ENCODE measurements at regions not wholly inside any gene's neighbourhood (a gene's known extent, or its start where the extent isn't known, plus 50 kb on each side); places are given as distances from the start of the nearest gene placed in this dataset.

GRCh38 chr1:23618586-23619083, 59.3 kb upstream of the ID3 start:
- Histone ChIP-seq H3K4me1 (ENCODE audit: low read length) (peaks cover 21% of the 10 kb centered on the region), H3K79me2 (ENCODE audit: low read length) (no peaks in the 10 kb centered on the region), H3K4me2 (ENCODE audit: low read depth, low read length, poor library complexity, severe bottlenecking) (no peak overlapping the region), H3K9me2 (replicated peaks; ENCODE audit: insufficient read depth, low read length) (no peaks in the 10 kb centered on the region), H3K36me3 (ENCODE audit: insufficient read depth, low read length) (no peaks in the 10 kb centered on the region), H3K27me3 (ENCODE audit: low read length) (no peaks in the 10 kb centered on the region), H4K20me1 (ENCODE audit: insufficient read depth, low read depth, low read length) (no peaks in the 10 kb centered on the region), H3K9me3 (ENCODE audit: low read length) (no peaks in the 10 kb centered on the region), H3K27ac (ENCODE audit: low read length) (no peak overlapping the region), H3K4me3 (ENCODE audit: low read length) (no peak overlapping the region), H2AFZ (ENCODE audit: low read length) (no peak overlapping the region), H3K9ac (ENCODE audit: low read length) (no peak overlapping the region)
- peak; percentile 27 for DNase-seq

- Histone ChIP-seq H3K27ac (ENCODE audit: low read length) (no peak overlapping the region), H3K4me1 (ENCODE audit: low read length) (peaks cover 36% of the 10 kb centered on the region), H3K27me3 (ENCODE audit: low read length) (no peaks in the 10 kb centered on the region), H3K9me3 (ENCODE audit: low read length) (no peaks in the 10 kb centered on the region), H3K36me3 (ENCODE audit: insufficient read depth, low read length) (no peaks in the 10 kb centered on the region), H4K20me1 (ENCODE audit: insufficient read depth, low read depth, low read length) (no peaks in the 10 kb centered on the region), H2AFZ (ENCODE audit: low read length) (no peak overlapping the region), H3K9me2 (replicated peaks; ENCODE audit: insufficient read depth, low read length) (no peaks in the 10 kb centered on the region), H3K79me2 (ENCODE audit: low read length) (no peaks in the 10 kb centered on the region), H3K9ac (ENCODE audit: low read length) (no peak overlapping the region), H3K4me3 (ENCODE audit: low read length) (no peak overlapping the region), H3K4me2 (ENCODE audit: low read depth, low read length, poor library complexity, severe bottlenecking) (no peak overlapping the region)
- DNase-seq = no peak
These were observed 57.8 kb upstream of the ID3 start for GRCh38 chr1:23617084-23617521.

- Histone ChIP-seq H3K9me3 (ENCODE audit: low read length) (no peaks in the 10 kb centered on the region), H3K36me3 (ENCODE audit: insufficient read depth, low read length) (no peaks in the 10 kb centered on the region), H4K20me1 (ENCODE audit: insufficient read depth, low read depth, low read length) (no peaks in the 10 kb centered on the region), H3K79me2 (ENCODE audit: low read length) (no peaks in the 10 kb centered on the region), H3K27ac (ENCODE audit: low read length) (no peak overlapping the region), H3K4me2 (ENCODE audit: low read depth, low read length, poor library complexity, severe bottlenecking) (no peak overlapping the region), H2AFZ (ENCODE audit: low read length) (no peak overlapping the region), H3K9ac (ENCODE audit: low read length) (no peak overlapping the region), H3K9me2 (replicated peaks; ENCODE audit: insufficient read depth, low read length) (no peaks in the 10 kb centered on the region), H3K27me3 (ENCODE audit: low read length) (no peaks in the 10 kb centered on the region), H3K4me1 (ENCODE audit: low read length) (peaks cover 42% of the 10 kb centered on the region), H3K4me3 (ENCODE audit: low read length) (no peak overlapping the region)
- DNase-seq = no peak
These were observed 57.1 kb upstream of the ID3 start for GRCh38 chr1:23616292-23616824.

GRCh38 chr1:23615852-23616251, 56.6 kb upstream of the ID3 start:
- Histone ChIP-seq H3K9ac (ENCODE audit: low read length) (no peak overlapping the region), H3K4me3 (ENCODE audit: low read length) (no peak overlapping the region), H3K4me1 (ENCODE audit: low read length) (peaks cover 42% of the 10 kb centered on the region), H3K79me2 (ENCODE audit: low read length) (no peaks in the 10 kb centered on the region), H3K9me3 (ENCODE audit: low read length) (no peaks in the 10 kb centered on the region), H2AFZ (ENCODE audit: low read length) (no peak overlapping the region), H3K36me3 (ENCODE audit: insufficient read depth, low read length) (no peaks in the 10 kb centered on the region), H3K27ac (ENCODE audit: low read length) (no peak overlapping the region), H3K9me2 (replicated peaks; ENCODE audit: insufficient read depth, low read length) (no peaks in the 10 kb centered on the region), H3K27me3 (ENCODE audit: low read length) (no peaks in the 10 kb centered on the region), H3K4me2 (ENCODE audit: low read depth, low read length, poor library complexity, severe bottlenecking) (no peak overlapping the region), H4K20me1 (ENCODE audit: insufficient read depth, low read depth, low read length) (no peaks in the 10 kb centered on the region)
- no peak for DNase-seq

GRCh38 chr1:23615423-23615822, 56.1 kb upstream of the ID3 start:
- Histone ChIP-seq H3K27me3 (ENCODE audit: low read length) (no peaks in the 10 kb centered on the region), H3K4me1 (ENCODE audit: low read length) (peaks cover 42% of the 10 kb centered on the region), H3K9me3 (ENCODE audit: low read length) (no peaks in the 10 kb centered on the region), H3K4me2 (ENCODE audit: low read depth, low read length, poor library complexity, severe bottlenecking) (no peak overlapping the region), H3K36me3 (ENCODE audit: insufficient read depth, low read length) (no peaks in the 10 kb centered on the region), H3K9me2 (replicated peaks; ENCODE audit: insufficient read depth, low read length) (no peaks in the 10 kb centered on the region), H3K4me3 (ENCODE audit: low read length) (no peak overlapping the region), H3K9ac (ENCODE audit: low read length) (no peak overlapping the region), H2AFZ (ENCODE audit: low read length) (no peak overlapping the region), H3K27ac (ENCODE audit: low read length) (no peak overlapping the region), H3K79me2 (ENCODE audit: low read length) (no peaks in the 10 kb centered on the region), H4K20me1 (ENCODE audit: insufficient read depth, low read depth, low read length) (no peaks in the 10 kb centered on the region)
- DNase-seq = no peak

GRCh38 chr1:23614032-23614660, 54.8 kb upstream of the ID3 start:
- Histone ChIP-seq H2AFZ (ENCODE audit: low read length) (no peak overlapping the region), H3K4me3 (ENCODE audit: low read length) (no peak overlapping the region), H3K36me3 (ENCODE audit: insufficient read depth, low read length) (no peaks in the 10 kb centered on the region), H3K4me1 (ENCODE audit: low read length) (peaks cover 33% of the 10 kb centered on the region), H3K27ac (ENCODE audit: low read length) (no peak overlapping the region), H3K27me3 (ENCODE audit: low read length) (no peaks in the 10 kb centered on the region), H3K9ac (ENCODE audit: low read length) (no peak overlapping the region), H3K79me2 (ENCODE audit: low read length) (no peaks in the 10 kb centered on the region), H3K9me2 (replicated peaks; ENCODE audit: insufficient read depth, low read length) (no peaks in the 10 kb centered on the region), H3K4me2 (ENCODE audit: low read depth, low read length, poor library complexity, severe bottlenecking) (no peak overlapping the region), H4K20me1 (ENCODE audit: insufficient read depth, low read depth, low read length) (no peaks in the 10 kb centered on the region), H3K9me3 (ENCODE audit: low read length) (no peaks in the 10 kb centered on the region)
- no peak for DNase-seq

- Histone ChIP-seq H3K4me1 (ENCODE audit: low read length) (peaks cover 30% of the 10 kb centered on the region), H3K4me3 (ENCODE audit: low read length) (peak overlapping the region; percentile 7; the same call in 1 of the 2 replicates), H3K27me3 (ENCODE audit: low read length) (no peaks in the 10 kb centered on the region), H3K79me2 (ENCODE audit: low read length) (no peaks in the 10 kb centered on the region), H3K4me2 (ENCODE audit: low read depth, low read length, poor library complexity, severe bottlenecking) (peak overlapping the region; percentile 43), H3K9me3 (ENCODE audit: low read length) (no peaks in the 10 kb centered on the region), H3K36me3 (ENCODE audit: insufficient read depth, low read length) (no peaks in the 10 kb centered on the region), H3K9me2 (replicated peaks; ENCODE audit: insufficient read depth, low read length) (no peaks in the 10 kb centered on the region), H2AFZ (ENCODE audit: low read length) (peak overlapping the region; percentile 60), H4K20me1 (ENCODE audit: insufficient read depth, low read depth, low read length) (no peaks in the 10 kb centered on the region), H3K9ac (ENCODE audit: low read length) (peak overlapping the region; percentile 39), H3K27ac (ENCODE audit: low read length) (peak overlapping the region; percentile 61)
- no peak for DNase-seq
These were observed 54.1 kb upstream of the ID3 start for GRCh38 chr1:23613191-23614031.
